Karpas-422 (cell line): ENCODE measurements at regions not wholly inside any gene's neighbourhood (a gene's known extent, or its start where the extent isn't known, plus 50 kb on each side); places are given as distances from the start of the nearest gene placed in this dataset.

Experiments
- DNase-seq: peaks from one replicate; pipeline ENCODE4 v3.0.0-alpha.2; 2015
- H2AFZ ChIP-seq: fragments of 200-600 bp; sonication (generic); 2 replicates; pipeline ENCODE4 v1.6.1; 2014; ENCODE audit warnings: antibody characterized with exemption, low read length, mixed read lengths
- H3K27ac ChIP-seq: fragments of 200-600 bp; sonication (generic); 2 replicates; pipeline ENCODE4 v1.5.1; 2014; ENCODE audit warnings: mild to moderate bottlenecking, low read length, moderate library complexity
- H3K27me3 ChIP-seq: fragments of 200-600 bp; sonication (generic); 2 replicates; pipeline ENCODE4 v1.6.1; 2014; ENCODE audit warnings: low read length, mixed read lengths
- H3K36me3 ChIP-seq: fragments of 200-600 bp; sonication (generic); 2 replicates; pipeline ENCODE4 v1.6.1; 2014; ENCODE audit warnings: low read length, mixed read lengths; ENCODE audit not compliant: insufficient read depth
- H3K4me1 ChIP-seq: fragments of 200-600 bp; sonication (generic); 2 replicates; pipeline ENCODE4 v1.6.1; 2014; ENCODE audit warnings: mild to moderate bottlenecking, low read length, mixed read lengths
- H3K4me2 ChIP-seq: fragments of 200-600 bp; sonication (generic); 2 replicates; pipeline ENCODE4 v1.6.1; 2014; ENCODE audit warnings: low read length, low read depth, mild to moderate bottlenecking; ENCODE audit not compliant: poor library complexity, severe bottlenecking
- H3K4me3 ChIP-seq: fragments of 200-600 bp; sonication (generic); 2 replicates; pipeline ENCODE4 v1.5.1; 2014; ENCODE audit warnings: mild to moderate bottlenecking, antibody characterized with exemption, low read length, mixed read lengths
- H3K79me2 ChIP-seq: fragments of 200-600 bp; sonication (generic); 2 replicates; pipeline ENCODE4 v1.6.1; 2014; ENCODE audit warnings: mild to moderate bottlenecking, low read length, mixed read lengths
- H3K9ac ChIP-seq: fragments of 200-600 bp; sonication (generic); 2 replicates; pipeline ENCODE4 v1.6.0; 2014; ENCODE audit warnings: low read length
- H3K9me2 ChIP-seq: fragments of 200-600 bp; sonication (generic), shearing (Covaris generic); replicated peaks from 2 replicates; pipeline ENCODE4 v1.6.0; 2014; ENCODE audit warnings: mild to moderate bottlenecking, low read length, moderate library complexity; ENCODE audit not compliant: insufficient read depth
- H3K9me3 ChIP-seq: fragments of 300-700, 200-600 bp; sonication (generic); 2 replicates; pipeline ENCODE4 v1.6.1; 2014; ENCODE audit warnings: low read length, mixed read lengths
- H4K20me1 ChIP-seq: fragments of 200-600 bp; sonication (generic); 2 replicates; pipeline ENCODE4 v1.6.1; 2014; ENCODE audit warnings: mild to moderate bottlenecking, antibody characterized with exemption, low read length, low read depth; ENCODE audit not compliant: insufficient read depth

GRCh38 chr3:187567021-187567420 lies 103.2 kb downstream of the SST start:
- H3K27ac ChIP-seq = no peak overlapping the region
- no peak overlapping the region for H3K9ac ChIP-seq
- H3K27me3 ChIP-seq = no peaks in the 10 kb centered on the region
- no peaks in the 10 kb centered on the region for H3K9me2 ChIP-seq
- no peaks in the 10 kb centered on the region for H4K20me1 ChIP-seq
- no peak for DNase-seq
- no peak overlapping the region for H3K4me2 ChIP-seq
- H3K36me3 ChIP-seq = no peaks in the 10 kb centered on the region
- no peaks in the 10 kb centered on the region for H3K9me3 ChIP-seq
- no peak overlapping the region for H3K4me3 ChIP-seq
- H2AFZ ChIP-seq = no peak overlapping the region
- H3K79me2 ChIP-seq = no peaks in the 10 kb centered on the region
- no peaks in the 10 kb centered on the region for H3K4me1 ChIP-seq

GRCh38 chr3:187565701-187566100 lies 104.5 kb downstream of the SST start:
- Histone ChIP-seq H3K4me3 (no peak overlapping the region), H3K79me2 (no peaks in the 10 kb centered on the region), H3K27ac (no peak overlapping the region), H3K36me3 (no peaks in the 10 kb centered on the region), H3K4me1 (no peaks in the 10 kb centered on the region), H2AFZ (no peak overlapping the region), H3K9me3 (no peaks in the 10 kb centered on the region), H4K20me1 (no peaks in the 10 kb centered on the region), H3K4me2 (no peak overlapping the region), H3K9ac (no peak overlapping the region), H3K27me3 (no peaks in the 10 kb centered on the region), H3K9me2 (no peaks in the 10 kb centered on the region)
- peak; percentile 68 for DNase-seq

DNA sequence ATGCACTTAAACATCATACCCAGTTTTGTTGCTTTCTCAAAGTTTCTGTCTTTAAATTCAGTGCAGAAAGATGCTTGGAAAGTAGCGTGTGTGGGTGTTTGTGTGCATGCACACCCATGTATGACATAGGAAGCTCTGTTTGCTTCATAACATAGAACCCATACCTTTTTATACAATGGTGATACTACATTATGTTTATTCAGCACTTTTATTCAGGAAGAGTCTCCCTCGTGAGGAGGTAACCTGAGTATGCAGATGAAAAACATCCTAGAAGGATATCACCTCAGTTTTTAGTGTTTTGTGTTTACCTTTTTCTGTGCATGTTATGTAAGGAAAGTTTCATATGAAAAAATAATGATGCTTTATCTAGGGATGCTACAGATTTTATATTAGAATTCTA lies 111.2 kb downstream of the SST start:
- H3K4me3 ChIP-seq = no peak overlapping the region
- H3K9me3 ChIP-seq = no peaks in the 10 kb centered on the region
- no peak overlapping the region for H2AFZ ChIP-seq
- no peak overlapping the region for H3K4me2 ChIP-seq
- no peaks in the 10 kb centered on the region for H3K4me1 ChIP-seq
- DNase-seq = no peak
- H3K36me3 ChIP-seq = no peaks in the 10 kb centered on the region
- H3K27me3 ChIP-seq = no peaks in the 10 kb centered on the region
- no peaks in the 10 kb centered on the region for H3K79me2 ChIP-seq
- no peaks in the 10 kb centered on the region for H4K20me1 ChIP-seq
- no peak overlapping the region for H3K9ac ChIP-seq
- H3K9me2 ChIP-seq = no peaks in the 10 kb centered on the region
- no peak overlapping the region for H3K27ac ChIP-seq

DNA sequence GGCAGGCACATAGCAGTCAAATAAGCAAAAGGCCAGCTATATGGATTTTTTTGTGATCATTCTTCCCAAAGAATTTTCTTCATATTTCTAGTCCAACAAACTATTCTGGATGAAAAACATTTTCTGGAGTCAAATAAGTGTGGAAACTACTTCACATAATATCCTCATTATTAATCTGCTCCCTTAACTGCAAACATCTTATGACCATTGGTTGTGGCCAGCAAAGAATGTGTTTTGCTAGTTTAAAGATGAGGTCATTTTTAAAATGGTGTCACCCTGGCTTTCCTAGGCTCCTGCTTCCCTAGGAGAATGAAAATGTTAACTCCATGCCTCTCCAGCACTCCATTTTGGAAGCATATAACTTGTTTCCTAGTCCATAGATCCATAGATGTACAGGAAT lies 118.8 kb downstream of the SST start:
- no peak for DNase-seq
- H3K9me2 ChIP-seq = no peaks in the 10 kb centered on the region
- H3K27me3 ChIP-seq = no peaks in the 10 kb centered on the region
- no peak overlapping the region for H3K27ac ChIP-seq
- H3K4me2 ChIP-seq = no peak overlapping the region
- no peak overlapping the region for H3K4me3 ChIP-seq
- H3K9me3 ChIP-seq = no peaks in the 10 kb centered on the region
- H3K9ac ChIP-seq = no peak overlapping the region
- H4K20me1 ChIP-seq = no peaks in the 10 kb centered on the region
- no peak overlapping the region for H2AFZ ChIP-seq
- H3K79me2 ChIP-seq = no peaks in the 10 kb centered on the region
- H3K4me1 ChIP-seq = no peaks in the 10 kb centered on the region
- no peaks in the 10 kb centered on the region for H3K36me3 ChIP-seq

DNA sequence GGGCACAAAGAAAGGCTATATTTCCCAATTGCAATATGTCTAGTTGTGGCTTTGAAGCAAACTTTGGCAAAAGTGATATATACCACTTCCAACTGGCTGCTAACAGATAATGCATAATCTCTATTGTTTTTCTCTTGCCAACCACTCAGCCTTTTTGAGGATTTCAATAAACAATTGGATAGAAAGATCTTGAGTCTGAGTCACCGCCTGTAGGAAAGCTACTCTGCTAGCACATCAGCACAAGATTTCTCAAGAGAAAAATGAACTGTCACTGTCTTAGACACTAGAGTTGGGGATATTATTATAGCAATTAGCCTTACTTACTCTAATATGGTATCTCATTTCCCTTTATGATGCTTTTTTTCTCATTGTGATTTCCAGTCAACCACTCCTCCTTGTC lies 119.7 kb downstream of the SST start:
- H3K9me3 ChIP-seq = no peaks in the 10 kb centered on the region
- no peaks in the 10 kb centered on the region for H3K9me2 ChIP-seq
- no peak overlapping the region for H3K9ac ChIP-seq
- no peak overlapping the region for H3K27ac ChIP-seq
- no peak overlapping the region for H3K4me2 ChIP-seq
- H3K79me2 ChIP-seq = no peaks in the 10 kb centered on the region
- H3K27me3 ChIP-seq = no peaks in the 10 kb centered on the region
- no peaks in the 10 kb centered on the region for H4K20me1 ChIP-seq
- no peaks in the 10 kb centered on the region for H3K4me1 ChIP-seq
- no peak overlapping the region for H2AFZ ChIP-seq
- H3K4me3 ChIP-seq = no peak overlapping the region
- DNase-seq = no peak
- H3K36me3 ChIP-seq = no peaks in the 10 kb centered on the region

- no peaks in the 10 kb centered on the region for H3K79me2 ChIP-seq
- H4K20me1 ChIP-seq = no peaks in the 10 kb centered on the region
- DNase-seq = no peak
- H3K4me2 ChIP-seq = no peak overlapping the region
- no peaks in the 10 kb centered on the region for H3K36me3 ChIP-seq
- no peaks in the 10 kb centered on the region for H3K4me1 ChIP-seq
- no peak overlapping the region for H3K9ac ChIP-seq
- H3K9me2 ChIP-seq = no peaks in the 10 kb centered on the region
- H3K9me3 ChIP-seq = no peaks in the 10 kb centered on the region
- no peak overlapping the region for H3K4me3 ChIP-seq
- no peak overlapping the region for H2AFZ ChIP-seq
- no peaks in the 10 kb centered on the region for H3K27me3 ChIP-seq
- H3K27ac ChIP-seq = no peak overlapping the region
These were observed 124.8 kb downstream of the SST start for GRCh38 chr3:187545366-187545765.

DNA sequence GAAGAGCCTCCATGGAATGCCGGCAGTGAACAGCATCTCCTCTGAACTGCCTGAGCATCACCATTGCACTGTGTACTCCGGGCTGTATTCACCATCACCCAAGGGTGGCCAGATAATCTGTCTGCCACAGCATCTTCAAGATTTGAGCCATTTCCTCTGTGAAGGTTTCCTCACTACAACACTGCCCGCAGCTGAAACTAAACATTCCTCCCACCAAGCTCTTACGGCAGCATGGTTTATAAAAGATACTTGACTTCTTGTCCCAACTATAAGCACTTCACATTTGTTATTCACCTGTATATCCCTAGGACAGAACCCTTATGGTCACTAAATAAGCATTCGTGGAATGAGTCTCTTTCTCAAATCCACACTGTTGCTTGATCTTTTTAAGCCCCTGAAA lies 125.9 kb downstream of the SST start:
- H3K9ac ChIP-seq = no peak overlapping the region
- H3K27me3 ChIP-seq = no peaks in the 10 kb centered on the region
- H3K36me3 ChIP-seq = no peaks in the 10 kb centered on the region
- DNase-seq = no peak
- no peaks in the 10 kb centered on the region for H3K4me1 ChIP-seq
- no peak overlapping the region for H3K4me3 ChIP-seq
- no peaks in the 10 kb centered on the region for H4K20me1 ChIP-seq
- no peak overlapping the region for H2AFZ ChIP-seq
- H3K9me2 ChIP-seq = no peaks in the 10 kb centered on the region
- H3K27ac ChIP-seq = no peak overlapping the region
- H3K4me2 ChIP-seq = no peak overlapping the region
- no peaks in the 10 kb centered on the region for H3K79me2 ChIP-seq
- no peaks in the 10 kb centered on the region for H3K9me3 ChIP-seq

DNA sequence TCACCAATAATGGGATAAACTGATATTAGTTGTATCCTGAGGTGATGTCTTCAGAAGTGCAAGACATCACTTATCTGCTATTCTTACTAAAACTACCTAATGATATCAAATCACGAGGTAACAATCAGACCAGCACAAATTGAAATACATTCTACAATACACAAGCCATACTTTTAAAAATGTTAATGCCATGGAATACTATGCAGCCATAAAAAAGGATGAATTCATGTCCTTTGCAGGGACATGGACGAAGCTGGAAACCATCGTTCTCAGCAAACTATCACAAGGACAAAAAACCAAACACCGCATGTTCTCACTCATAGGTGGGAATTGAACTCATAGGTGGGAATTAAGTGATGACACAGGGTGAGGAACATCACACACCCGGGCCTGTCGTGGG lies 129.3 kb downstream of the SST start:
- H3K4me3 ChIP-seq = no peak overlapping the region
- no peak overlapping the region for H2AFZ ChIP-seq
- H3K4me2 ChIP-seq = no peak overlapping the region
- no peaks in the 10 kb centered on the region for H3K27me3 ChIP-seq
- H3K9ac ChIP-seq = no peak overlapping the region
- no peaks in the 10 kb centered on the region for H3K9me2 ChIP-seq
- H3K9me3 ChIP-seq = no peaks in the 10 kb centered on the region
- H3K4me1 ChIP-seq = no peaks in the 10 kb centered on the region
- no peaks in the 10 kb centered on the region for H3K79me2 ChIP-seq
- no peak for DNase-seq
- no peaks in the 10 kb centered on the region for H3K36me3 ChIP-seq
- H3K27ac ChIP-seq = no peak overlapping the region
- H4K20me1 ChIP-seq = no peaks in the 10 kb centered on the region

GRCh38 chr3:187536185-187536584 lies 134.0 kb downstream of the SST start:
- Histone ChIP-seq H3K79me2 (no peaks in the 10 kb centered on the region), H3K27ac (no peak overlapping the region), H3K36me3 (no peaks in the 10 kb centered on the region), H3K9ac (no peak overlapping the region), H3K9me3 (no peaks in the 10 kb centered on the region), H3K27me3 (no peaks in the 10 kb centered on the region), H3K4me2 (no peak overlapping the region), H3K4me1 (no peaks in the 10 kb centered on the region), H2AFZ (no peak overlapping the region), H4K20me1 (no peaks in the 10 kb centered on the region), H3K9me2 (no peaks in the 10 kb centered on the region), H3K4me3 (no peak overlapping the region)
- no peak for DNase-seq
